GM12878 (cell line): ENCODE measurements at regions not wholly inside any gene's neighbourhood (a gene's known extent, or its start where the extent isn't known, plus 50 kb on each side); places are given as distances from the start of the nearest gene placed in this dataset.

ENCODE experiments used
- ATAC-seq: fragments of 200-7000 bp; cut with Tn5 transposase; 3 replicates; pipeline ENCODE4 v1.9.1; 2020; ENCODE audit warnings: mild to moderate bottlenecking, moderate library complexity
- BruUV-seq: library from RNA; stranded (reverse); fragments of 400-500 nt; replicated peaks from 2 replicates; lab custom pipeline; 2021; lab: Mats Ljungman, UMichigan
- CTCF ChIA-PET: fragments of 300-600 bp; sonication (Branson Sonifier 250); formaldehyde crosslinking; extraction: SDS; loops from one replicate; lab custom pipeline; 2021; ENCODE audit warnings: inconsistent platforms; lab: Yijun Ruan, JAX
- POLR2A ChIA-PET: fragments of 350-600 bp; formaldehyde crosslinking; extraction: SDS; loops from one replicate; lab custom pipeline; 2021; ENCODE audit warnings: inconsistent platforms; lab: Charles Lee
- RAD21 ChIA-PET: fragments of 300-600 bp; sonication (Branson Sonifier 250); formaldehyde crosslinking; loops from one replicate; lab custom pipeline; 2023; ENCODE audit warnings: antibody characterized with exemption; ENCODE audit not compliant: unreplicated experiment; lab: Charles Lee
- SMC1A ChIA-PET: fragments of 300-600 bp; sonication (Branson Sonifier 250); formaldehyde crosslinking; loops from one replicate; lab custom pipeline; 2023; ENCODE audit not compliant: unreplicated experiment, uncharacterized antibody; lab: Charles Lee
- DNase-seq: peaks from one replicate; pipeline ENCODE4 v3.0.0-alpha.2; 2011; ENCODE audit warnings: low read depth, low spot score
- FAIRE-seq: peaks from 3 replicates; lab custom pipeline; 2011; peaks lifted over from hg19 to GRCh38; lab: Jason Lieb, UNC
- H2AFZ ChIP-seq: 2 replicates; pipeline ENCODE4 v1.6.0; 2011; ENCODE audit warnings: low read depth, low read length, control low read depth; ENCODE audit not compliant: control insufficient read depth
- H3K27ac ChIP-seq: 2 replicates; pipeline ENCODE4 v1.5.1; 2011; ENCODE audit warnings: control low read depth; ENCODE audit not compliant: control insufficient read depth, insufficient read depth
- H3K27me3 ChIP-seq, 2 experiments: replicated peaks in 1 of 2; 2 replicates each; pipeline versions ENCODE4 v1.6.0 to v1.6.1; 2011; ENCODE audit warnings: low read length in 1 of 2; ENCODE audit not compliant: control insufficient read depth in 2 of 2, insufficient read depth in 2 of 2
- H3K36me3 ChIP-seq, 2 experiments: 2 replicates each; pipeline ENCODE4 v1.5.1; 2011; ENCODE audit warnings: low read length in 1 of 2; ENCODE audit not compliant: control insufficient read depth in 2 of 2, insufficient read depth in 2 of 2
- H3K4me1 ChIP-seq: 2 replicates; pipeline ENCODE4 v1.6.1; 2011; ENCODE audit warnings: mild to moderate bottlenecking, low read length, moderate library complexity, mixed read lengths; ENCODE audit not compliant: control insufficient read depth, insufficient read depth
- H3K4me2 ChIP-seq: 2 replicates; pipeline ENCODE4 v1.6.0; 2011; ENCODE audit warnings: control low read depth; ENCODE audit not compliant: control insufficient read depth, insufficient read depth
- H3K4me3 ChIP-seq: fragments of 200-600 bp; sonication (generic); 2 replicates; pipeline ENCODE4 v1.5.1; 2016
- H3K79me2 ChIP-seq: 2 replicates; pipeline ENCODE4 v1.6.0; 2011; ENCODE audit warnings: low read length; ENCODE audit not compliant: control insufficient read depth, insufficient read depth
- H3K9ac ChIP-seq: 2 replicates; pipeline ENCODE4 v1.8.0; 2011; ENCODE audit warnings: low read length, control low read depth, mixed read lengths; ENCODE audit not compliant: control insufficient read depth, insufficient read depth
- H3K9me3 ChIP-seq: replicated peaks from 3 replicates; pipeline ENCODE4 v1.5.1; 2011; ENCODE audit warnings: mild to moderate bottlenecking, low read length; ENCODE audit not compliant: control insufficient read depth, insufficient read depth
- H4K20me1 ChIP-seq: 2 replicates; pipeline ENCODE4 v1.6.0; 2011; ENCODE audit not compliant: control insufficient read depth, insufficient read depth
- BCLAF1 ChIP-seq: fragments of 450-650 bp; IDR thresholded peaks from 2 replicates; pipeline ENCODE4 v1.6.1; 2017; ENCODE audit warnings: antibody characterized with exemption, mild to moderate bottlenecking, moderate library complexity
- BRCA1 ChIP-seq: IDR thresholded peaks from 2 replicates; pipeline ENCODE4 v1.6.1; 2011; ENCODE audit warnings: low read depth, low read length, improper control_type of control experiment
- CHD2 ChIP-seq: IDR thresholded peaks from 2 replicates; pipeline ENCODE4 v1.6.1; 2011; ENCODE audit warnings: low read depth, low read length, improper control_type of control experiment, borderline replicate concordance
- HDAC2 ChIP-seq: fragments of 200-600 bp; sonication (generic); IDR thresholded peaks from 2 replicates; pipeline ENCODE4 v1.6.1; 2017
- NR2C2 ChIP-seq: IDR thresholded peaks from 2 replicates; pipeline ENCODE4 v1.6.1; 2011; ENCODE audit warnings: borderline replicate concordance, low read depth; ENCODE audit not compliant: control insufficient read depth, insufficient read length
- POLR2A ChIP-seq: IDR thresholded peaks from 2 replicates; pipeline ENCODE4 v1.6.1; 2011; ENCODE audit warnings: low read depth, mild to moderate bottlenecking, low read length
- POLR2AphosphoS5 ChIP-seq: IDR thresholded peaks from 2 replicates; pipeline ENCODE4 v1.6.1; 2011; ENCODE audit warnings: mild to moderate bottlenecking, low read length, inconsistent platforms
- RBBP5 ChIP-seq: fragments of 200-600 bp; sonication (generic); conservative IDR thresholded peaks from 2 replicates; pipeline ENCODE4 v1.6.1; 2016
- SMAD1 ChIP-seq: fragments of 450-650 bp; IDR thresholded peaks from 2 replicates; pipeline ENCODE4 v1.6.1; 2018; ENCODE audit warnings: mild to moderate bottlenecking, low read depth; ENCODE audit not compliant: partially characterized antibody
- SMC3 ChIP-seq: IDR thresholded peaks from 2 replicates; pipeline ENCODE4 v1.6.1; 2011; ENCODE audit warnings: low read length, improper control_type of control experiment, borderline replicate concordance
- SREBF2 ChIP-seq: IDR thresholded peaks from 2 replicates; pipeline ENCODE4 v1.6.1; 2012; ENCODE audit warnings: mild to moderate bottlenecking, low read length
- TCF7 ChIP-seq: IDR thresholded peaks from 2 replicates; pipeline ENCODE4 v1.6.1; 2014; ENCODE audit warnings: antibody characterized with exemption, borderline replicate concordance
- WRNIP1 ChIP-seq: IDR thresholded peaks from 2 replicates; pipeline ENCODE4 v1.6.1; 2011; ENCODE audit warnings: low read depth, low read length, improper control_type of control experiment, borderline replicate concordance
- ZNF207 ChIP-seq: fragments of 450-650 bp; IDR thresholded peaks from 2 replicates; pipeline ENCODE4 v1.6.1; 2014; ENCODE audit warnings: antibody characterized with exemption, mild to moderate bottlenecking, borderline replicate concordance
- ZNF622 ChIP-seq: fragments of 450-650 bp; IDR thresholded peaks from 2 replicates; pipeline ENCODE4 v1.6.1; 2017; ENCODE audit warnings: mild to moderate bottlenecking, inconsistent platforms
- in situ Hi-C: fragments of 300-500 bp; cut with MboI; formaldehyde crosslinking; loops from 9 replicates; pipeline ENCODE4 v1.14.3; 2018; ENCODE audit warnings: mixed read lengths
- intact Hi-C: fragments of 100-400 bp; cut with micrococcal nuclease; formaldehyde crosslinking; loops from one replicate; pipeline ENCODE4 v1.14.2; 2022; ENCODE audit not compliant: unreplicated experiment
- TF ChIP-seq, protein P1 (sequence below): IDR thresholded peaks from 2 replicates; pipeline ENCODE4 v1.6.1; 2012; ENCODE audit warnings: improper control_type of control experiment, low read depth, low read length; ENCODE audit not compliant: insufficient replicate concordance

DNA sequence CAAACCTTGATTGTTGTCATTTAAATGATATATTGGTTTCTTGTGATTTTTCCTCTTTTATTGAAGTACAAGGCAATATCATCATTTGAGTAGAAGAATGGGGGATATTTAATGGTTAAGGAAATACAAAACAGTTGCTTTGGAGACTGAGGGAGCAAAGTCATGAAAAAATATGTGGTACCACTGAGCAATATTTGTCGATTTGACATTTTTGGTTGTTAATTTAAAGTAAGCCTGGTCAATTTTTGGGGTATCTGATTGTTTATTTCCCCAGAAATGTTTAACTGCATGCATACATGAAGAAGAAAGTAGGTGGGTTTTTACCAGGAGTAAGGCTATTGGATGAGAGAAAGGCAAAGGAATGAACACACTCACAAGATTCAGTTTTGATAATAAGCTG, 556.2 kb downstream of the TRAM1L1 start (continued):
- TF ChIP-seq BCLAF1 (no peak), POLR2AphosphoS5 (no peak)

DNA sequence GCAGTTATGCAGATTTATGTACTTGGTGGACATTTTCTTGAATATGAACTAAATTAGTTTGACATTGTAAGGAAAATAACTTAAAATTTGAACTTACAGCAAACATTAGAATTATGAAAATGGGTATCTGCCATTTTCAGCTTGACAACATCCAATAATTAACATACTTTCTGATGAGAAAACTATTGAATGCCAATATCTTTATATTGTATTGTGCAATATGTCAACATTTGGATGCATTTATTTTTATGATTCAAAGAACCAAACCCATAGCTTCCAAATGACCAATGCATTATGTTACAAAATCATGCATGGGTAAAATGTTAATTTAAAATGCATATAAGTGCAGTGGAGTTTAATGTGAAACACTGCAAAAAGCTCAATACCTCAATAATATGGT, 562.5 kb downstream of the TRAM1L1 start:
- H3K27ac ChIP-seq: no peak overlapping the region
- no peak overlapping the region for H3K4me3 ChIP-seq
- TF ChIP-seq, protein P1, sequence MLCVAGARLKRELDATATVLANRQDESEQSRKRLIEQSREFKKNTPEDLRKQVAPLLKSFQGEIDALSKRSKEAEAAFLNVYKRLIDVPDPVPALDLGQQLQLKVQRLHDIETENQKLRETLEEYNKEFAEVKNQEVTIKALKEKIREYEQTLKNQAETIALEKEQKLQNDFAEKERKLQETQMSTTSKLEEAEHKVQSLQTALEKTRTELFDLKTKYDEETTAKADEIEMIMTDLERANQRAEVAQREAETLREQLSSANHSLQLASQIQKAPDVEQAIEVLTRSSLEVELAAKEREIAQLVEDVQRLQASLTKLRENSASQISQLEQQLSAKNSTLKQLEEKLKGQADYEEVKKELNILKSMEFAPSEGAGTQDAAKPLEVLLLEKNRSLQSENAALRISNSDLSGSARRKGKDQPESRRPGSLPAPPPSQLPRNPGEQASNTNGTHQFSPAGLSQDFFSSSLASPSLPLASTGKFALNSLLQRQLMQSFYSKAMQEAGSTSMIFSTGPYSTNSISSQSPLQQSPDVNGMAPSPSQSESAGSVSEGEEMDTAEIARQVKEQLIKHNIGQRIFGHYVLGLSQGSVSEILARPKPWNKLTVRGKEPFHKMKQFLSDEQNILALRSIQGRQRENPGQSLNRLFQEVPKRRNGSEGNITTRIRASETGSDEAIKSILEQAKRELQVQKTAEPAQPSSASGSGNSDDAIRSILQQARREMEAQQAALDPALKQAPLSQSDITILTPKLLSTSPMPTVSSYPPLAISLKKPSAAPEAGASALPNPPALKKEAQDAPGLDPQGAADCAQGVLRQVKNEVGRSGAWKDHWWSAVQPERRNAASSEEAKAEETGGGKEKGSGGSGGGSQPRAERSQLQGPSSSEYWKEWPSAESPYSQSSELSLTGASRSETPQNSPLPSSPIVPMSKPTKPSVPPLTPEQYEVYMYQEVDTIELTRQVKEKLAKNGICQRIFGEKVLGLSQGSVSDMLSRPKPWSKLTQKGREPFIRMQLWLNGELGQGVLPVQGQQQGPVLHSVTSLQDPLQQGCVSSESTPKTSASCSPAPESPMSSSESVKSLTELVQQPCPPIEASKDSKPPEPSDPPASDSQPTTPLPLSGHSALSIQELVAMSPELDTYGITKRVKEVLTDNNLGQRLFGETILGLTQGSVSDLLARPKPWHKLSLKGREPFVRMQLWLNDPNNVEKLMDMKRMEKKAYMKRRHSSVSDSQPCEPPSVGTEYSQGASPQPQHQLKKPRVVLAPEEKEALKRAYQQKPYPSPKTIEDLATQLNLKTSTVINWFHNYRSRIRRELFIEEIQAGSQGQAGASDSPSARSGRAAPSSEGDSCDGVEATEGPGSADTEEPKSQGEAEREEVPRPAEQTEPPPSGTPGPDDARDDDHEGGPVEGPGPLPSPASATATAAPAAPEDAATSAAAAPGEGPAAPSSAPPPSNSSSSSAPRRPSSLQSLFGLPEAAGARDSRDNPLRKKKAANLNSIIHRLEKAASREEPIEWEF: no peak
- TF ChIP-seq RBBP5: no peak
- TF ChIP-seq SMAD1: no peak
- no peak for TF ChIP-seq NR2C2
- TF ChIP-seq POLR2A: no peak
- TF ChIP-seq CHD2: no peak
- TF ChIP-seq HDAC2: no peak
- TF ChIP-seq WRNIP1: no peak
- no peak for TF ChIP-seq BRCA1
- no peak for TF ChIP-seq SMC3
- no peak for TF ChIP-seq SREBF2
- no peak for TF ChIP-seq ZNF207
- no peak for TF ChIP-seq TCF7
- no peak for TF ChIP-seq ZNF622
- TF ChIP-seq, all 136 proteins: peak for 0
- no peaks in the 10 kb centered on the region for H3K9me3 ChIP-seq
- no peaks in the 10 kb centered on the region for H3K27me3 ChIP-seq
- in situ Hi-C loops: no loop called here
- H3K4me2 ChIP-seq: no peak overlapping the region
- H3K79me2 ChIP-seq: no peaks in the 10 kb centered on the region
- no peaks in the 10 kb centered on the region for H3K36me3 ChIP-seq
- H2AFZ ChIP-seq: no peak overlapping the region
- ATAC-seq (no peak), DNase-seq (no peak), FAIRE-seq (no peak)
- no peaks in the 10 kb centered on the region for H3K4me1 ChIP-seq
- no peak overlapping the region for H3K9ac ChIP-seq
- H4K20me1 ChIP-seq: no peaks in the 10 kb centered on the region
- ChIA-PET CTCF (no interaction called here), RAD21 (interaction anchor here (0.5 kb wide), 1 partner anchor 466 kb away, joined by 3 read pairs; no protein-coding TSS in a partner anchor), SMC1A (no interaction called here), POLR2A (no interaction called here)
- no TSS peak for BruUV-seq
- intact Hi-C loops: no loop called here
